EL (cell line): ENCODE measurements at regions not wholly inside any gene's neighbourhood (a gene's known extent, or its start where the extent isn't known, plus 50 kb on each side); places are given as distances from the start of the nearest gene placed in this dataset.

Source experiments
- DNase-seq: peaks from one replicate; pipeline ENCODE4 v3.0.0-alpha.2; 2016

DNA sequence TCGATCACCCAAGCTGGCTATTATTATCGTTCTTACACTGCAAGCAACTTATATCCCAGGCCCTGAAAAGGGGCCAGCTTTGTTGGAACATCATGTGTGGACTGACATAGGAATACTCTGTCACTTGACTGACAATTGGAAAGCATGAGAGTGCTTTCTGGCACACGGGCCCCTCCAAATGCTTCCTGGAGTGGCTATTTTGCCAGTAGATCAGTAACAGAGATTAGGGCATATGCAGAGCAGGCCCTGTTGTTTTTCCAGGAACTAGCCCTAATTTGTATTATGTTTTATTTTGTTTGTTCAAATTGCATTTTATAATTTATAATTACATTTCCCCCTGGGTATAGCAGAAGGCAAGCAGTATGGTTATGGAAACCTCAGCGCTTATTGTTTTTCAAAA lies 170.1 kb upstream of the FRMD6 start:
- DNase-seq = no peak

DNA sequence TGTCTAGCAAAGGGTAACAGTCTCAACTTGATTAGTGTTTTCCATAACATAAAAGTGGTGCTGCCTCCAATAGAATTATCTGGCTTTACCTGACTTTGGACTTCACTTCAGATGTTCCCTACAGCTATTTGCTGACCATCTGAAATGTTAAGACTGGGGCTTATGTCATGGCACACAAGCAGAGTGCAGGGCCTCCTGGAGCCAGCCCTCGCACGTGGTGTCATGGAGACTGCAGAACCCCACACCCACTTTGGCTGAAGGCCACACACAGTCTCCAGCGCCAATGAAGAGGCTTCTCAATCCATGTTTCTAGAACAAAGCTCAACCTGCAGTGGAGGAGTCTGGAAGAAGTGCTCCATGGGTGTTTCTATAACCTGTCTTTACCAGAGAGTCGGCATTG lies 169.6 kb upstream of the FRMD6 start:
- DNase-seq = no peak

DNA sequence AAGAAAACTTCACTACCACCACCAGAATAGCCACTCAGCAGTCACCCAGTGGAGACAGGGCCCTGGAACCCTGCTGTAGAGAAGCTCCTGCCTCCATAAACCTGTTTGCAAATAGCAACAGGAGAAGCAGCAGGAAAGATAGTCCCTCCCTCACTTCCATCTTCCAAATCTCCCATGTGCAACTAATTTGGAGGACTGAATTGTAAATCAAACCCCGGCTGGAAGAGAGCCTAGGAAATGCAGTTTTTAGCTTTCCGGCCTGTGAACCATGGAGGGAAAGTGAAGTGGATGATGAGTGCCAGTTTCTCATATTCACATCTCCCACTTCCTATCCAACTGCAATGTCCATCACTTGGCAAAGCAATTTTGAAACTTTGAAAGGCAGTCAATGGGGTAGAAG lies 167.2 kb upstream of the FRMD6 start:
- DNase-seq = no peak

DNA sequence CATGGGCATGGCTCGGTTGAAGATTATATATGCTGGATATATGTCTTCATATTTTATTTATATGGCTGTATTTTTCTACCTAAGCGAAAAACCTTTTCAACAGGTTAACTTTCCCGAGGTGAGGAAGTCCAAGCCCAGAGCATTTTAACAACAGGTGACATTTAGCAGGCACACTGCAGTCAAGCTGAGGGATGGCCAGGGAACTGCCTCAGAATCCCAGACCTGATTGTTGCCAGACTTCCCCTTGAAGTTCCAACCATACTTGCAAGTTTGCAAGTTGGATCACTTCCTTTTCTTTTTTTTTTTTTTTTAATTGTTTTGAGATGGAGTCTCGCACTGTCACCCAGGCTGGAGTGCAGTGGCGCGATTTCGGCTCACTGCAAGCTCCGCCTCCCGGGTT lies 166.0 kb upstream of the FRMD6 start:
- DNase-seq = no peak

DNA sequence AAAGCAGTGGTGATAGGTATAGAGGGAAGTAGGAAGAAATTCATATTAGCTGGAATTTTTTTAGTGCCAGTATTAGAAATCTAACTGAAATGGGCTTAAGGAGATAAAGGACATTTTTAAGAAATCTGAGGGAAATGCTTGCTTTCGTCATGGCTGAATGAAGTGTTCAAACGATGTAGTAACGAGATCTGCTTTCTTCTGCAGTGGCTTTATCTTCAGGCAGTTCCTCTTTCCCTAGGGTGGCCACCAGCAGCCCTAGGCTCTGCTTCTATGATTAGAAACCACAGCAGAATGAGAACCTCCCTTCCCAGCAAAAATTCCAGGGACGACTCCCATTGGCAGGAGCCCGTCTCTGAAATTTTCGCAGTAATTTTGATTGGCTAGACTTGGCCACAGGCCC lies 163.9 kb upstream of the FRMD6 start:
- DNase-seq = no peak

DNA sequence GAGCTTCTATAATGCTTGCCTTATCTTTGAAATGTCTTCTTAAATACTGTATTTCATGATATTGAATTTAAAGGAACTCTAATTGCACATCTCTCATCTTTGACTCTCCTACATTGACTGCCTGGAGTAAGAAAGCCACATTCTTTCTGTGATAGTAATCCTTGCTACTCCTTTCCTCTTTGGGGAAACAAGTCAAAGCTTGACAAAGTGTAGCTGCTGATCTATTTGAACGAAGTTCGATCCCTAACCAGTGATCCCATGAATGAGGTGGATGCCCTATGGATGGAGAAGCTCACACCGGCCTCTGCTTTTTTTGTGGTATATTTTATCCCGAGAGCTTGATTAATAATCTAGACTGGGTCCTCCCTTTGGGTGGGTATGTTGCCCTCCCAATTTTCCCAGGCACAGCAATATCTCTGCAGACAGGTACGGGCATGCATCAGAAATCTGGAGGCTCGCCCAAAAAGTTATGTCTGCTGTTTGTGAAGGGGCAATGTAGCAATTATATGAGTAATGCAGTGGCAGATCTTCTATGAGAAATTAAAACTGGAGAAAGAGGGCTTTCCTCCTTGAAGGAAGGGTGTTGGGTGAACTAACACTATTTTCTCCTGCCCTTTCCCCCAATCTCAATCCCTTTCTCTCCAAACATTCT lies 163.0 kb upstream of the FRMD6 start:
- DNase-seq = no peak

DNA sequence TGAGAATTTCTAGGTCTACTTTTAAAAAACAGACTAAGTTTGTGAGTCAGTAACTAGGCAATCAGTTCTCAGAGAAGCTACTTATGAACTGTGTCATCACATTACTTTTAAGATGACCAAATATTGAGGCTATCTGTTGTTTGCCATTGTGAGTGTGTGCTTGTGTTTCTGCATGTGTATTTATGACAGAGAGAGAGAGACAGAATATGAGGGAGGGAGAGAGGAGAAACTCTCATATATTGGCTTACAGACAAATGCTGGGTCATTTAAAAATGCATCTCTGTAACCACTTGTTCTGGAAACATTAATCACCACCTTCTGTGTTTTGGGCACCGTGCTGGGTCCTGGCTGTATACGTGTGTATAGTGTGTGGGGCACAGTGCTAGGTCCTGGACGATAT lies 161.5 kb upstream of the FRMD6 start:
- DNase-seq = peak; percentile 42

GRCh38 chr14:51491036-51491545 lies 160.6 kb upstream of the FRMD6 start:
- DNase-seq = no peak

DNA sequence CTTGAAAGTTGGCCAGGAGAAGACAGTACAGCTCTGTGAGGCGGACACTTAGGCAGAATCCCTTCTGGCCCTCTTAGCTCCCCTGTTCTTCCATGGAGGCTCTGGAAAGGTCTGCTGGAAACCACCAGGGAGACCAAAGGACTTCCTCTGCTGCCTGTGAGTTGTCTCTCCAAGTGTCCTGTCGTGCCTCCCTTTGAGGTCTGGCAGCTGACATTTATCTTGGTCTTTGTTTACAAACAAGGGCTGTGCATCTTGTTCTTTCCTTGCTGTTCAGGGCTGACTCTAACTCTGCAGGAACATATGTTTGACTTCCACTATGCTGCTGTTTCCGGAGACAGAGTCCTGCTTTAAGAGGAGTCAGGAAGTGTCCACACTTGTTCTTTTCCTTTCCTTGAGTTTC lies 159.9 kb upstream of the FRMD6 start:
- DNase-seq = no peak

DNA sequence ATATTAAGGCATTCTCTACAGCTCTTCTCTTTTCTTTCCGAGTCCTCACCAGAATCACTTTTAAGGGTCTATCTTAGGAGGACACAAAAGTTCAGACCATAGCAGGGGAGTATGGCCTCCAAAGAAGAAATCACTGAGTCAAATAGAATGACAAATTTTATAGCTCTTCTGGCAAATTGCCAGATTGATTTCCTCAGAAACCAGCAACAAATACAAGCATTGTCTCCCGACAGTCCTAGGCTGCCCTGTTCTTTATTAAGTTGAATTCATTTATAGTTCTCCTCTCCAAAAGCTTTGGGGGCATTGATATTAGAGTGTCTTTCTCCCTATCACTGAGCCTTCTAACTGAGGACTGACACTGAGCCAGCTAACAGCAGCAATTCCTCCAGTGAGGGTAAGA lies 156.4 kb upstream of the FRMD6 start:
- no peak for DNase-seq

DNA sequence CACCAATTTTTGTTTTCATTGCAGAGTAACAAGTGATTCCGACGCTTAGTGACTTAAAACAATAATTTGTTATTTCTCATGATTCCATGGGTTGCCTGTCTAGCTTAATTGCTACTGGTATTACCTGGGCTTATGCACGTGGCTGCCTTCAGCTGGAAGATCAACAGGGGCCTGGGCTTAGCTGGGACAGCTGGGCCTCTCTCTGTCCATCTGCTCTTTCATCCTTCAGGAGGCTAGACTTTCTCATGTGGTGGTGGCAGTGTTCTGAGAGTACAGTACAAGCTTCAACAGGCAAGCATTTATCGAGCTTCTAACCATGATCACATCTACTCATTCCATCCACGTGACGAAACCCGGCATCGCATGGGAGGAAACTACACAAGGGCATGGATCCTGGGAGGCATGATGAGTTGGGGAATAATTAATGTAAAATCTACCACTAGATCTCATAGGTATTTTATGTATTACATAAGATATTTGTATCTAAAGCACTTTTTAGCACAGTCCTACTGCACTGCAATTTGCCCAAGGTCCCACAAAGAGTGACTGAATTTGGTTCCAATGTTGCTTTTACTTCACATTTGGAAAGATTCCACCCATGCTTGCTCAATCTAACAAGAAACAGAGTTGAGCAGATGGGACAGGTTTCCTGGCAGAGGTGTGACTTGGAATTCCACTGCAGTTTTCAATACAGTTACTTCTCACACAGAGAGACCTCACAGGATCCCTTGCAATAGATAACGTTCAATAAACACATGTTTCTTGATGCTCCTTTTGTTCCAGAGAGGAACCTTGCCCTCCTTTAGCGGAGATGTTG lies 153.1 kb upstream of the FRMD6 start:
- no peak for DNase-seq

- no peak for DNase-seq
Observed at GRCh38 chr14:51500776-51501175, 150.9 kb upstream of the FRMD6 start.

- no peak for DNase-seq
Observed at GRCh38 chr14:51501746-51502145, 150.0 kb upstream of the FRMD6 start.

- DNase-seq = no peak
Observed at GRCh38 chr14:51504669-51505068, 147.0 kb upstream of the FRMD6 start.

- DNase-seq = no peak
Observed at GRCh38 chr14:51507511-51507905, 144.2 kb upstream of the FRMD6 start.

- DNase-seq = peak; percentile 84
Observed at GRCh38 chr14:51507906-51508511, 143.7 kb upstream of the FRMD6 start.

DNA sequence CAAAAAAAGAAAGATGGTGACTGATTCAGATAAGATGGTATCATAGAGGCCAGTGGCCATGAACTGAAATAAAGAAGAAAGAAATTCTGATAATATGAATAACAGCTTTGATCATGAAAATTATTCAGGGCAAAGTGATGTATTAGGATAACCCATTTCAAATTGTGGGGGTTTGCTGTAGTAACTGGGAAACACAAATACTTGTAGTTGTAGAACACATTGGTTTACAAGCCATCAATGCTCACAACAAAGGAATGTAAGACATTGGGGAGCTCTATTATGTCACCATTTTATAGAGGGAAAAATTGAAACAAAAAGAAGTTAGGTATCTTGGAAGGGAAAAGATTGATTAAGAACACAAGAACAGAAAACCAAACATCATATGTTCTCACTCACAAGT lies 140.4 kb upstream of the FRMD6 start:
- peak; percentile 57 for DNase-seq

- no peak for DNase-seq
Observed at GRCh38 chr14:51512316-51512715, 139.4 kb upstream of the FRMD6 start.

GRCh38 chr14:51513281-51513680 lies 138.4 kb upstream of the FRMD6 start:
- peak; percentile 60 for DNase-seq

- DNase-seq = no peak
Observed at GRCh38 chr14:51513933-51514332, 137.8 kb upstream of the FRMD6 start.

- no peak for DNase-seq
Observed at GRCh38 chr14:51515611-51516010, 136.1 kb upstream of the FRMD6 start.

GRCh38 chr14:51516706-51517395 lies 134.9 kb upstream of the FRMD6 start:
- no peak for DNase-seq

GRCh38 chr14:51518280-51518679 lies 133.4 kb upstream of the FRMD6 start:
- no peak for DNase-seq
